IMR-90 (cell line): ENCODE measurements at regions not wholly inside any gene's neighbourhood (a gene's known extent, or its start where the extent isn't known, plus 50 kb on each side); places are given as distances from the start of the nearest gene placed in this dataset.

Experiments
- ATAC-seq: fragments of 200-7000 bp; cut with Tn5 transposase; 2 replicates; pipeline ENCODE4 v1.9.1; 2020; ENCODE audit warnings: low read depth, mild to moderate bottlenecking, moderate library complexity
- BruUV-seq: library from RNA; stranded (reverse); fragments of 400-500 nt; replicated peaks from 2 replicates; lab custom pipeline; 2021; lab: Mats Ljungman, UMichigan
- CTCF ChIA-PET: fragments of 300-600 bp; formaldehyde crosslinking; extraction: SDS; loops from one replicate; lab custom pipeline; 2021; ENCODE audit warnings: antibody characterized with exemption; lab: Yijun Ruan, JAX
- POLR2A ChIA-PET: fragments of 300-600 bp; sonication (Branson Sonifier 250); formaldehyde crosslinking; loops from one replicate; lab custom pipeline; 2022; ENCODE audit warnings: antibody characterized with exemption; ENCODE audit not compliant: unreplicated experiment; lab: Charles Lee
- DNase-seq: peaks from one replicate; pipeline ENCODE4 v3.0.0; 2013
- H2AFZ ChIP-seq: replicated peaks from 2 replicates; pipeline ENCODE3; 2013; ENCODE audit warnings: low read length, mild to moderate bottlenecking; ENCODE audit not compliant: poor library complexity
- H2AK5ac ChIP-seq: 2 replicates; pipeline ENCODE4 v1.6.1; 2013; ENCODE audit warnings: low read depth, low read length, inconsistent platforms
- H2AK9ac ChIP-seq: replicated peaks from 2 replicates; pipeline ENCODE3; 2013; ENCODE audit warnings: mild to moderate bottlenecking, low read depth, low read length, moderate library complexity; ENCODE audit not compliant: poor library complexity
- H2BK120ac ChIP-seq: 2 replicates; pipeline ENCODE4 v1.6.1; 2013; ENCODE audit warnings: low read depth, low read length, inconsistent platforms
- H2BK15ac ChIP-seq: 3 replicates; pipeline ENCODE4 v1.6.1; 2013; ENCODE audit warnings: low read depth, low read length, inconsistent platforms
- H2BK20ac ChIP-seq: 2 replicates; pipeline ENCODE4 v1.6.1; 2013; ENCODE audit warnings: low read depth, mild to moderate bottlenecking, inconsistent platforms, low read length, moderate library complexity
- H2BK5ac ChIP-seq: 2 replicates; pipeline ENCODE4 v1.6.1; 2013; ENCODE audit warnings: mild to moderate bottlenecking, low read depth, low read length, inconsistent platforms; ENCODE audit not compliant: poor library complexity, severe bottlenecking
- H3K14ac ChIP-seq: replicated peaks from 2 replicates; pipeline ENCODE4 v1.6.1; 2013; ENCODE audit warnings: low read depth, low read length, inconsistent platforms
- H3K18ac ChIP-seq: 2 replicates; pipeline ENCODE4 v1.6.1; 2013; ENCODE audit warnings: low read depth, low read length, control low read depth
- H3K23ac ChIP-seq: 2 replicates; pipeline ENCODE4 v1.6.1; 2013; ENCODE audit warnings: low read depth, low read length, inconsistent platforms
- H3K27ac ChIP-seq: 2 replicates; pipeline ENCODE4 v1.5.1; 2013; ENCODE audit warnings: mild to moderate bottlenecking, control low read depth, low read length; ENCODE audit not compliant: insufficient read depth
- H3K27me3 ChIP-seq: 2 replicates; pipeline ENCODE4 v1.6.1; 2013; ENCODE audit warnings: low read length; ENCODE audit not compliant: control insufficient read depth, insufficient read depth
- H3K36me3 ChIP-seq: 2 replicates; pipeline ENCODE4 v1.6.1; 2013; ENCODE audit warnings: low read length, mixed read lengths; ENCODE audit not compliant: control insufficient read depth, insufficient read depth
- H3K4ac ChIP-seq: 2 replicates; pipeline ENCODE4 v1.6.1; 2013; ENCODE audit warnings: low read depth, low read length, inconsistent platforms
- H3K4me1 ChIP-seq: 2 replicates; pipeline ENCODE4 v1.6.1; 2013; ENCODE audit warnings: low read length, mixed read lengths; ENCODE audit not compliant: control insufficient read depth, insufficient read depth
- H3K4me2 ChIP-seq: 2 replicates; pipeline ENCODE4 v1.6.1; 2013; ENCODE audit warnings: low read depth, mild to moderate bottlenecking, control low read depth, low read length, moderate library complexity
- H3K4me3 ChIP-seq: 2 replicates; pipeline ENCODE4 v1.5.1; 2013; ENCODE audit warnings: low read depth, mild to moderate bottlenecking, control low read depth, low read length, moderate library complexity; ENCODE audit not compliant: insufficient read depth
- H3K56ac ChIP-seq: 2 replicates; pipeline ENCODE4 v1.6.1; 2013; ENCODE audit warnings: low read length, inconsistent platforms; ENCODE audit not compliant: insufficient read depth; ENCODE audit errors: extremely low read depth
- H3K79me1 ChIP-seq, 2 experiments: 2 replicates each; pipeline ENCODE4 v1.6.1; 2013; ENCODE audit warnings: low read length in 2 of 2, inconsistent platforms in 1 of 2, low read depth in 1 of 2
- H3K9ac ChIP-seq: 2 replicates; pipeline ENCODE4 v1.6.1; 2013; ENCODE audit warnings: low read depth, low read length, control low read depth
- H3K9me1 ChIP-seq: 2 replicates; pipeline ENCODE4 v1.6.1; 2013; ENCODE audit warnings: low read length, inconsistent platforms; ENCODE audit not compliant: insufficient read depth
- H3K9me3 ChIP-seq: 2 replicates; pipeline ENCODE4 v1.6.1; 2013; ENCODE audit warnings: low read length; ENCODE audit not compliant: control insufficient read depth, insufficient read depth
- H4K20me1 ChIP-seq: 2 replicates; pipeline ENCODE4 v1.6.1; 2013; ENCODE audit warnings: low read length, inconsistent platforms; ENCODE audit not compliant: insufficient read depth
- H4K5ac ChIP-seq: 2 replicates; pipeline ENCODE4 v1.6.1; 2013; ENCODE audit warnings: mild to moderate bottlenecking, low read depth, low read length, control low read depth
- H4K8ac ChIP-seq, 2 experiments: 2 replicates each; pipeline ENCODE4 v1.6.1; 2013; ENCODE audit warnings: low read depth in 2 of 2, low read length in 2 of 2, control low read depth in 1 of 2, inconsistent platforms in 1 of 2
- H4K91ac ChIP-seq: 2 replicates; pipeline ENCODE4 v1.6.1; 2013; ENCODE audit warnings: low read depth, low read length, inconsistent platforms; ENCODE audit not compliant: insufficient read depth
- CEBPB ChIP-seq: IDR thresholded peaks from 2 replicates; pipeline ENCODE4 v1.6.1; 2012; ENCODE audit warnings: low read depth, low read length, improper control_type of control experiment
- CHD1 ChIP-seq: IDR thresholded peaks from 2 replicates; pipeline ENCODE4 v1.6.1; 2012; ENCODE audit warnings: low read depth, low read length, improper control_type of control experiment
- FOS ChIP-seq: fragments of 150-350 bp; IDR thresholded peaks from 2 replicates; pipeline ENCODE4 v1.6.1; 2016; ENCODE audit warnings: low read depth, low read length
- NFE2L2 ChIP-seq: fragments of 150-350 bp; IDR thresholded peaks from 2 replicates; pipeline ENCODE4 v1.6.1; 2016; ENCODE audit warnings: low read depth, mild to moderate bottlenecking, low read length
- POLR2A ChIP-seq: IDR thresholded peaks from 2 replicates; pipeline ENCODE4 v1.6.1; 2012; ENCODE audit warnings: mild to moderate bottlenecking, low read depth, low read length
- RAD21 ChIP-seq: IDR thresholded peaks from 2 replicates; pipeline ENCODE4 v1.6.1; 2012; ENCODE audit warnings: low read length, improper control_type of control experiment
- RFX5 ChIP-seq: IDR thresholded peaks from 2 replicates; pipeline ENCODE4 v1.8.0; 2012; ENCODE audit warnings: low read depth, mild to moderate bottlenecking, low read length, moderate library complexity
- SMC3 ChIP-seq: fragments of 150-350 bp; IDR thresholded peaks from 2 replicates; pipeline ENCODE4 v1.6.1; 2016; ENCODE audit warnings: low read depth, mild to moderate bottlenecking, antibody characterized with exemption, low read length, moderate library complexity
- WGBS, 2 experiments: methylation state at CpG; one replicate each; pipeline versions ENCODE4 v1.1.5 to v1.1.7; 2013; ENCODE audit warnings: missing lambda C conversion rate in 2 of 2; ENCODE audit not compliant: insufficient read length in 1 of 2; ENCODE audit errors: extremely low coverage in 2 of 2; 5-methylcytosine and 5-hydroxymethylcytosine counted together
- dilution Hi-C: fragments of 300-500 bp; cut with HindIII; formaldehyde crosslinking; loops from one replicate; pipeline ENCODE4 v1.14.3; 2018; ENCODE audit warnings: low sequenced_read_pairs; ENCODE audit not compliant: unreplicated experiment
- in situ Hi-C: fragments of 300-500 bp; cut with MboI; formaldehyde crosslinking; loops from 3 replicates; pipeline ENCODE4 v1.14.3; 2019; ENCODE audit warnings: low sequenced_read_pairs, inconsistent platforms, mixed read lengths
- intact Hi-C: fragments of 100-400 bp; cut with micrococcal nuclease; formaldehyde crosslinking; loops from 2 replicates; pipeline ENCODE4 v1.10.0; 2022
- TF ChIP-seq, protein P1 (sequence below): fragments of 150-350 bp; IDR thresholded peaks from 2 replicates; pipeline ENCODE4 v1.6.1; 2016; ENCODE audit warnings: low read depth, mild to moderate bottlenecking, low read length, moderate library complexity, borderline replicate concordance
- TF ChIP-seq, protein P2 (sequence below): conservative IDR thresholded peaks from 2 replicates; pipeline ENCODE4 v1.5.1; 2012; ENCODE audit warnings: mild to moderate bottlenecking, low read depth, low read length, improper control_type of control experiment

DNA sequence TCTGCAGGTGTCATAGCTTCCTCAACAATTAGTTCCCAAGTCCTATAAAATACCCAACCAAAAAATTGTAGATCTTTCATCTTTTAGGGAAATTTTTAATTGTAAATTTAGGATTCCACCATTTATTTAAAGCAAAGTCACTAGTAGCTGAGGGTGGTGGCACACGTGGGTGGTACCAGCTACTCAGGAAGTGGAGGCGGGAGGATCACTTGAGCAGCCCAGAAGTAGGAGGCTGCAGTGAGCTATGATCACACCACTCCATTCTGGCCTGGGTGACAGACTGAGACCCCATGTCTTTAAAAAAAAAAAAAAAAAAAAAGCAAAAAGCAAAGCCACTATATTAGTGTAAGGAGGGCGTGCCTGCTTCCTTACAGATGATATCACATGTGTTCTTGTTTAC lies 60.3 kb upstream of the GREB1L start:
- no peak for ATAC-seq
- BruUV-seq, result no TSS peak
- in situ Hi-C loops, result no loop called here

More for the DNA sequence above, 60.3 kb upstream of the GREB1L start:
- Histone ChIP-seq H4K8ac (no peak overlapping the region), H2BK5ac (no peak overlapping the region), H2AK5ac (no peak overlapping the region), H3K14ac (no peak overlapping the region), H3K4me2 (no peak overlapping the region), H3K36me3 (no peaks in the 10 kb centered on the region), H2BK120ac (no peak overlapping the region), H3K56ac (no peak overlapping the region), H3K4ac (no peak overlapping the region), H4K5ac (no peak overlapping the region), H3K9me3 (no peaks in the 10 kb centered on the region), H4K91ac (no peak overlapping the region), H2AFZ (no peak overlapping the region), H2AK9ac (no peak overlapping the region), H3K9me1 (no peaks in the 10 kb centered on the region), H3K9ac (no peak overlapping the region), H3K79me1 (no peaks in the 10 kb centered on the region), H3K4me1 (no peaks in the 10 kb centered on the region), H3K4me3 (no peak overlapping the region), H3K27ac (no peak overlapping the region), H2BK15ac (no peak overlapping the region), H3K23ac (no peak overlapping the region), H3K18ac (no peak overlapping the region), H4K20me1 (no peaks in the 10 kb centered on the region), H3K27me3 (peaks cover 2% of the 10 kb centered on the region; the same call in 1 of the 2 replicates), H2BK20ac (no peak overlapping the region)
- intact Hi-C loops (no loop called here), dilution Hi-C loops (no loop called here)
- CTCF ChIA-PET, result interaction anchor here (1.0 kb wide), 1 partner anchor 13 kb away, joined by 3 read pairs; no protein-coding TSS in a partner anchor
- DNase-seq, result no peak
- WGBS, 2 experiments, result no CpG with 5 or more reads among the region's 3 CpGs
- TF ChIP-seq CEBPB, result no peak
- no peak for TF ChIP-seq CHD1
- no peak for TF ChIP-seq POLR2A
- TF ChIP-seq, protein P1, sequence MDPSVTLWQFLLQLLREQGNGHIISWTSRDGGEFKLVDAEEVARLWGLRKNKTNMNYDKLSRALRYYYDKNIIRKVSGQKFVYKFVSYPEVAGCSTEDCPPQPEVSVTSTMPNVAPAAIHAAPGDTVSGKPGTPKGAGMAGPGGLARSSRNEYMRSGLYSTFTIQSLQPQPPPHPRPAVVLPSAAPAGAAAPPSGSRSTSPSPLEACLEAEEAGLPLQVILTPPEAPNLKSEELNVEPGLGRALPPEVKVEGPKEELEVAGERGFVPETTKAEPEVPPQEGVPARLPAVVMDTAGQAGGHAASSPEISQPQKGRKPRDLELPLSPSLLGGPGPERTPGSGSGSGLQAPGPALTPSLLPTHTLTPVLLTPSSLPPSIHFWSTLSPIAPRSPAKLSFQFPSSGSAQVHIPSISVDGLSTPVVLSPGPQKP, result no peak
- TF ChIP-seq, protein P2, sequence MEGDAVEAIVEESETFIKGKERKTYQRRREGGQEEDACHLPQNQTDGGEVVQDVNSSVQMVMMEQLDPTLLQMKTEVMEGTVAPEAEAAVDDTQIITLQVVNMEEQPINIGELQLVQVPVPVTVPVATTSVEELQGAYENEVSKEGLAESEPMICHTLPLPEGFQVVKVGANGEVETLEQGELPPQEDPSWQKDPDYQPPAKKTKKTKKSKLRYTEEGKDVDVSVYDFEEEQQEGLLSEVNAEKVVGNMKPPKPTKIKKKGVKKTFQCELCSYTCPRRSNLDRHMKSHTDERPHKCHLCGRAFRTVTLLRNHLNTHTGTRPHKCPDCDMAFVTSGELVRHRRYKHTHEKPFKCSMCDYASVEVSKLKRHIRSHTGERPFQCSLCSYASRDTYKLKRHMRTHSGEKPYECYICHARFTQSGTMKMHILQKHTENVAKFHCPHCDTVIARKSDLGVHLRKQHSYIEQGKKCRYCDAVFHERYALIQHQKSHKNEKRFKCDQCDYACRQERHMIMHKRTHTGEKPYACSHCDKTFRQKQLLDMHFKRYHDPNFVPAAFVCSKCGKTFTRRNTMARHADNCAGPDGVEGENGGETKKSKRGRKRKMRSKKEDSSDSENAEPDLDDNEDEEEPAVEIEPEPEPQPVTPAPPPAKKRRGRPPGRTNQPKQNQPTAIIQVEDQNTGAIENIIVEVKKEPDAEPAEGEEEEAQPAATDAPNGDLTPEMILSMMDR, result no peak
- no peak for TF ChIP-seq NFE2L2
- no peak for TF ChIP-seq SMC3
- TF ChIP-seq RFX5, result no peak
- TF ChIP-seq FOS, result no peak
- TF ChIP-seq RAD21, result no peak
- POLR2A ChIA-PET, result no interaction called here
